NCI-H2171 (cell line): ENCODE measurements at regions not wholly inside any gene's neighbourhood (a gene's known extent, or its start where the extent isn't known, plus 50 kb on each side); places are given as distances from the start of the nearest gene placed in this dataset.
A peak's percentile ranks its signal among the peaks of the same experiment; 100 is the strongest.

Source experiments
- DNase-seq: peaks from one replicate; lab custom pipeline; 2025; lab: John Stamatoyannopoulos, UW

GRCh38 chr21:38699048-38699447, 106.7 kb upstream of the ETS2 start:
- DNase-seq, result no peak

GRCh38 chr21:38702196-38702595, 103.5 kb upstream of the ETS2 start:
- DNase-seq, result no peak

- DNase-seq, result no peak
Observed at GRCh38 chr21:38709876-38710275, 95.9 kb upstream of the ETS2 start.

DNA sequence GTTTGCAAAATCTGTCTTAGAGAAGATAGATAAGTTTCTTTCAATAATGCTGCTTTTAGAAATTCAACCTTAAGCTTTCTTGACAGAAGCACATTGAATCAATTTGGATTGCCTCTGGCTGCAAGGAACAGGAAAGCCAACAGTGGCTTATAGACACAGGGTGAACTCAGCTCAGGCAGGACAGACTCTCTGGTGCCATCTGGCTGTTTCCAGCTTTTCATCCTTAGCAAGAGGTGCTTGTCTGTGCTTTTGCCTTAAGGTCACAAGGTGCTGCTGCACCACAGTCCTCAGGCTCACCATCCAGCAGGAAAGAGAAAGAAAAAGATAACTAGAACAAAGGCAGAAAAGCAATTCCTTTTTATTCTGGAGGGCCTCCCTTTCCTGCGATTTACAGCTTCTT, 93.7 kb upstream of the ETS2 start:
- no peak for DNase-seq

GRCh38 chr21:38712664-38713063, 93.1 kb upstream of the ETS2 start:
- no peak for DNase-seq

GRCh38 chr21:38714039-38714817, 91.5 kb upstream of the ETS2 start:
- no peak for DNase-seq

- no peak for DNase-seq
Observed at GRCh38 chr21:38714999-38715398, 90.7 kb upstream of the ETS2 start.

- no peak for DNase-seq
Observed at GRCh38 chr21:38716088-38716487, 89.6 kb upstream of the ETS2 start.

GRCh38 chr21:38716942-38717341, 88.8 kb upstream of the ETS2 start:
- no peak for DNase-seq

GRCh38 chr21:38718481-38718880, 87.2 kb upstream of the ETS2 start:
- DNase-seq, result no peak

DNA sequence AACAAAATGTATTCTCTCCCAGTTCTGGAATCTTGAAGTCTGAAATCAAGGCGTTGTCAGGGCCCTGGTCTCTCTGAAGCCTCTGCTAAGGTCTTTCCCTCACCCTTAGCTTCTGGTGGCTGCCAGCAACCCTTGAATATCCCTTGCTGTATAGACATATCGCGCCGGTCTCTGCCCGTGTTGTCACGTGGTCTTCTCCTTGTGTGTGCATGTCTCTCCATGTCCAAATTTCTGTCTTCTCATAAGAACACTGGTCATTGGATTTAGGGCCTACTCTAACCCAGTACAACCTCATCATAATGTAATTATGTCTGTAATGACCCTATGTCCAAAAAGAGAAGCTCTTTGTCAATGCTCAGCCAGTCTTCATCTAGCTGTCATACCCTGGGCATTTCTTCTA, 85.7 kb upstream of the ETS2 start:
- no peak for DNase-seq

DNA sequence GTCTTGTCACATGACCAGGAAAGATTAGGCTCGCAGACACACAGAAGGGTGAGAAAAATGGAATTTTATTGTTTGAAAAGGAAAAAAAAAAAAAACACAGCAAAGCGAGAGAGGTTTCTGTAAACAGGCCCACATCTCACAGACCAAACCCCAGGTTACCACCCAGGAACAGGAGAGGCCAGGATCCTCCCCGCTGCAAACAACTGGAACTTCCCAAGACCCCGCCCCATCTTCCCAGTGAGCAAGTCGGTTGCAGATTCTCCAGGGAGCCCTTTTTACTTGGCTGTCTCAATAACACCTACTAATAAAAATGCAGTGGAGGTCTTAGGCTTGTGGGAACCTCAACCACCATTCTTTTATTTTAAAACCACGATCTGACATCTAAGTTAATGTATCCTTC, 84.7 kb upstream of the ETS2 start:
- no peak for DNase-seq

GRCh38 chr21:38721958-38722357, 83.8 kb upstream of the ETS2 start:
- DNase-seq, result no peak

DNA sequence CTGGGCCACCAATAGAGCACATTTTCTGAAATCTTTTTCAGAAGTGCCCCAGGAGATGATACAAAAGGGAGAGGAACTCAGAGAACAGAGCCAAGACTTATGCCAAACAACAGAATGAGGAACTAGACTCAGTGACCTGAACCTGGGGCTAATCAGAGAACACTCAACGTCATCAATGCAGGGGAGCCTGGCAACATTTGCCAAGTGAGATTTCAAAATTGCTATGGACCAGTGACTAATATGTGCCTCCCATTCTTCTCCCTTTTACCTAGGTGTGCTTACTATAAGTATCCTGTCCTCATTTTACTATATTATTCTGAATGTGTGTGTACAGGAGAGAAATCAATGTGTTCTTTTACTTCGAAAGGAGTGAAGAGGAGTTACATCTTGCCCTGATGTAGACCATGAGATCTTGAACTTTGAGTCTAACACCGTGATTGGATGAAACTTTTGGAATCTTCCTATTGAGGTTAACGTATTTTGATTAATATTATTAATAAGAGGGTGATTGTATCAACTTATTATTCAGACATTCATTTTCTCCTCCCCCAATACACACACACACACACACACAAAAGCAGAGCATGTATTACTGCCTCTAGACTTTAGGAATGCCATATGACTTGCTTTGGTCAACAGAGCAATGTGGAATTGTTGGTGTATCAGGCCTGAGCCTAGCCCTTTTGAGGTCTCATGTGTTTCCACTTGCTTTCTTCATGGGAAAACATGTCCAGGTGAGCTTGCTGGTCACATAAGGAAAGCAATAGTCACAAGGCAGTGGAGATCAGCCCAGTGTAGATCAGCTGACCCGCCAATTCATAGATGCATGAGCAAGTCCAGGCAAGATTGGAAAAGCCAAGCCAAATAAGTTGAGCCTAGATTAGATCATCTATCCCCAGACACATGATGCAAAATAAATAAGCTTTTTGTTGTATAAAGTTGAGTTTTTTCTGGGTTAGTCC, 80.3 kb upstream of the ETS2 start:
- DNase-seq, result no peak

DNA sequence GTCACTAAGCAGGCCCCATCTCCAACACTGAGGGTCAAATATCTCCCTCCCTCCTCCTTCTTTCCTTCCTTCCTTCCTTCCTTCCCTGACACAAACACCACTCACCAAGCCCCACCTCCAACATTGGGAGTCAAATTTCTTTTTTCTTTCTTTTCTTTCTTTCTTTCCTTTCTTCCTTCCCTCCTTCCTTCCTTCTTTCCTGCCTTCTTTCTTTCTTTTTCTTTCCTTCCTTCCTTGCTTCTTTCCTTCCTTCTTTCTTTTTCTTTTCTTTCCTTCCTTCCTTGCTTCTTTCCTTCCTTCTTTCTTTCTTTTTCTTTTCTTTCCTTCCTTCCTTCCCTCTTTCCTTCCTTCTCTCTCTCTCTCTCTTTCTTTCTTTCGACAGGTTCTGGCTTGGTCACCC, 79.2 kb upstream of the ETS2 start:
- DNase-seq, result no peak

DNA sequence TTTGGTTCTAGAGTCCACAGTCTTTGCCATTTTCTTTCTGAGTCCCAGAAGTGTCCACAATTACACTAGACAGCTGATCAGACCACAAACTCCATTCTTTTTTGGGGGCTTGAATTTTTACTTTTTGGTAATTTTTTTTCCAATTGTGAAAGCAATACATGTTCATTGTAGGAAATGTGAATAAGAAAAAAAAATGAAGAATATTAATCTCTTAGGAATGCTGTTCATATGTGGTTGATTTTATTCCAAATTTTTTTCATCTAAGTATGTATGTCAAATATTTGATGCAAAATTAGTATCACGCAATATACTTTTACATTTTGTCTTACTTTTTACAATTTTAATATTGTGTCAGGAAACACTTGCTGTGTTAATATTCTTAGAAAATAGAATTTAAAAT, 76.4 kb upstream of the ETS2 start:
- no peak for DNase-seq

GRCh38 chr21:38729754-38730379, 75.9 kb upstream of the ETS2 start:
- DNase-seq, result no peak

DNA sequence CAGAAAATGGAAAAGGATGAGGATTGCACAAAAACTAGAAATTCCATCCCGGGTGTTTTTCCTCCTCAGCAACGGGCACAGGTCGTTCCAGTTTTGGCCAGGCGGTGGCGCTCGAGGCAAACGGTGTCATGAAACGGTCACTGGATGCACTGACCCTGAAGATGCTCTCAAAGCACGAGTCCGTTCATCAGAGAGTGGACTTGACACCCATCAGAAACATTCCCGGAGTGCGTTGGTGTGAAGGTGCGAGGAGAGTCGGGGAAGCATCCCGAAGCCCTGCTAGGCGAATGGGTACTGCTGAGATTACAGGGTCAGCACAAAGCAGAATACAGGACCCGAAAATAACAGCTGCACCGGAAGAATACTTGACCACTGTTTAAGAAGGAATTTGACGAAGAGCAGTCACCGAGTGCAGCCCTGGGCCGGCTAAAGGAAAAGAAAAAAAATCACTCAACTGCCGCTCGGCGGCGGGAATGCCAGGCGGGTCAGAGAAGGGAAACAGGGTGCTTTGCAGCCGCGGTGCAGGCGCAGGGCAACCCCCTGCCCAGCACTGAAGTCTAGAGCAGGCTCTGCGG, 71.7 kb upstream of the ETS2 start:
- DNase-seq, result peak; percentile 3

DNA sequence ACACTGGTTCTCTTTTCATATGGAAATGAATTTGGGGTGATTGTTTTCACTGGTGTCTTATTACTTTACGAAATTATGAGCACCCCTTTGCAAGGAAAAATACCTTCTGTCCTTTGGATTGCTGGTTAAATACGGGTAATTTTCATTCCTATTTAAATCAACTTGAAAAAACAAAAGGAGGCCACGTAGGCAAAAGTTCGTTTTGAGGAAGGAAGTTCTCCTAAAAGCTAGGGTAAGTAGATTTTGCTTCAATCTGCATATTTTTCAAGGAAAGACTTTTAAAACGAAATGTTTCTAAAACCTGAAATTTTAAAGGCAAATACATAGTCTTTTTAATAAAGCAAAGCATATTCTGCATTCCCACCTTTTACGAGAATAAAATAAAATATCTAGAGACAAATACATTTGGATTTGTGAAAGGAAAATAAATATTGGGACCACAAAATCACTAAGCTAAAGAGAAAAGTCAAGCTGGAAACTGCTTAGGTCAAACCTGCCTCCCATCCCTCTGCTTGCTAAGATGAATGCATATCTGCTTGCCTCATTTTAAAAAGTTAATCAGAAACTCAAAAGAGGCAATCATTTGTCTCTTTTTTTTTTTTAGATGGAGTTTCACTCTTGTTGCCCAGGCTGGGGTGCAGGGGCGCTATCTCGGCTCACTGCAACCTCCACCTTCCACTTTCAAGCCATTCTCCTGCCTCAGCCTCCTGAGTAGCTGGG, 70.9 kb upstream of the ETS2 start:
- no peak for DNase-seq

DNA sequence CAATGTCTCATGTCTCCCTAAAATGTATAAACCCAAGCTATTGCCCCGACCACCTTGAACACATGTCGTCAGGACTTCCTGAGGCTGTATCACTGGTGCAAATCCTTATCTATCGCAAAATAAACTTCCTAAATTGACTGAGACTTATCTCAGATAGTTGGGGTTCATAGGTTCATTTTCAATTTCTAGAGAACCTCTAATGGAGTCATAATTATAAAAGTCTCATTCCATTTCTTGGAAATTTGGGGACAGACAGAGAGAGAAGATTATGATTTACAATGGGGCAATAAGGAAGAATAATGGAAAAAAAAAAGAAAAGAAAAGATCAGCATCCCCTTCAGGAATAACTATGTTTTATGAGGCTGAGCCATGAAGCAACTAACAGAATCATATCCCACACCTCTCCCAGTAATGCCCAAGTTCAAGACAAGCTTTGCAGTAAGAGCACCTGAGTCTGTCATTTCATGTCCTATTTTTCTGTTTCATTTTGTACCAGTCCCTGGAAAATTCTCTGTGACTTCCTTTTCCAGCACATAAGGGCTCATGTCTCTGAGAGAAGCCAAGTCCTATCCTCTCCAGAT, 70.0 kb upstream of the ETS2 start:
- DNase-seq, result no peak

GRCh38 chr21:38740090-38740489, 65.6 kb upstream of the ETS2 start:
- DNase-seq, result no peak
